K562 (cell line): ENCODE measurements at regions not wholly inside any gene's neighbourhood (a gene's known extent, or its start where the extent isn't known, plus 50 kb on each side); places are given as distances from the start of the nearest gene placed in this dataset.

Experiments used
- CBFA2T2 ChIP-seq: fragments of 450-650 bp; conservative IDR thresholded peaks from 2 replicates; pipeline ENCODE4 v1.6.1; 2017; ENCODE audit warnings: mild to moderate bottlenecking
- CTBP1 ChIP-seq: fragments of 450-650 bp; IDR thresholded peaks from 2 replicates; pipeline ENCODE4 v1.6.1; 2016; ENCODE audit warnings: borderline replicate concordance
- ESRRA ChIP-seq: fragments of 450-650 bp; IDR thresholded peaks from 2 replicates; pipeline ENCODE4 v1.6.1; 2014; ENCODE audit warnings: low read depth, mild to moderate bottlenecking, moderate library complexity, borderline replicate concordance
- EZH2 ChIP-seq: IDR thresholded peaks from 2 replicates; pipeline ENCODE4 v1.6.1; 2012; ENCODE audit warnings: low read depth, mild to moderate bottlenecking, inconsistent platforms, low read length, borderline replicate concordance
- HNRNPLL ChIP-seq: fragments of 200-400 bp; formaldehyde crosslinking; IDR thresholded peaks from 2 replicates; pipeline ENCODE4 v1.6.1; 2017; ENCODE audit warnings: low read length, low read depth, mild to moderate bottlenecking; ENCODE audit not compliant: poor library complexity, severe bottlenecking
- KAT7 ChIP-seq: sonication (generic); formaldehyde crosslinking; IDR thresholded peaks from 2 replicates; pipeline ENCODE4 v1.8.0; 2022; ENCODE audit warnings: missing genetic modification reagents, mild to moderate bottlenecking, borderline replicate concordance
- KDM4B ChIP-seq, 2 experiments: fragments of 450-650 bp in 1 of 2; sonication (generic) in 1 of 2; IDR thresholded peaks; 2 replicates each; pipeline ENCODE4 v1.6.1; 2016 to 2017; ENCODE audit warnings: borderline replicate concordance in 2 of 2, antibody characterized with exemption in 1 of 2, low read depth in 1 of 2, mild to moderate bottlenecking in 1 of 2
- MXI1 ChIP-seq: IDR thresholded peaks from 2 replicates; pipeline ENCODE4 v1.6.1; 2011; ENCODE audit warnings: low read depth, mild to moderate bottlenecking, improper control_type of control experiment, low read length
- NFATC3 ChIP-seq: fragments of 450-650 bp; IDR thresholded peaks from 2 replicates; pipeline ENCODE4 v1.6.1; 2017; ENCODE audit warnings: mild to moderate bottlenecking
- NFIC ChIP-seq: fragments of 450-650 bp; IDR thresholded peaks from 2 replicates; pipeline ENCODE4 v1.6.1; 2017; ENCODE audit warnings: mild to moderate bottlenecking, inconsistent platforms
- NR3C1 ChIP-seq: sonication (generic); formaldehyde crosslinking; IDR thresholded peaks from 2 replicates; pipeline ENCODE4 v1.8.1; 2022; ENCODE audit warnings: missing genetic modification reagents
- ZBTB11 ChIP-seq, 3 experiments: fragments of 200-800 bp in 1 of 3; fragments of 250-450 bp in 1 of 3; fragments of 450-650 bp in 1 of 3; sonication (Bioruptor Pico) in 1 of 3; sonication (Bioruptor generic) in 1 of 3; formaldehyde crosslinking in 1 of 3; IDR thresholded peaks; 2 replicates each; pipeline versions ENCODE4 v1.6.1 to v1.8.0; 2016 to 2022; ENCODE audit warnings: mild to moderate bottlenecking in 2 of 3, missing genetic modification characterization in 2 of 3, missing compliant biosample characterization in 1 of 3, moderate library complexity in 1 of 3
- ZNF12 ChIP-seq: sonication (generic); formaldehyde crosslinking; IDR thresholded peaks from 2 replicates; pipeline ENCODE4 v1.4.0; 2020; ENCODE audit warnings: mild to moderate bottlenecking, missing genetic modification reagents
- ZNF507 ChIP-seq: conservative IDR thresholded peaks from 2 replicates; pipeline ENCODE4 v1.6.1; 2017; ENCODE audit warnings: missing genetic modification characterization, missing compliant biosample characterization
- ZNF583 ChIP-seq: fragments of 250-450 bp; sonication (Bioruptor Pico); IDR thresholded peaks from 2 replicates; pipeline ENCODE4 v1.4.0; 2020
- ZNF695 ChIP-seq: fragments of 450-650 bp; formaldehyde crosslinking; IDR thresholded peaks from 2 replicates; pipeline ENCODE4 v1.4.0; 2020; ENCODE audit warnings: mild to moderate bottlenecking, moderate library complexity
- TF ChIP-seq, protein P1 (sequence below): fragments of 450-650 bp; IDR thresholded peaks from 2 replicates; pipeline ENCODE4 v1.6.1; 2016; ENCODE audit warnings: missing biosample characterization, missing genetic modification characterization
- TF ChIP-seq, protein P2 (sequence below): fragments of 250-450 bp; sonication (Bioruptor Pico); IDR thresholded peaks from 2 replicates; pipeline ENCODE4 v1.8.0; 2022; ENCODE audit warnings: inconsistent platforms, mild to moderate bottlenecking, moderate library complexity, borderline replicate concordance
- TF ChIP-seq, protein P3 (sequence below): fragments of 250-450 bp; sonication (Bioruptor Pico); IDR thresholded peaks from 2 replicates; pipeline ENCODE4 v1.9.0; 2021; ENCODE audit warnings: mild to moderate bottlenecking, inconsistent platforms

DNA sequence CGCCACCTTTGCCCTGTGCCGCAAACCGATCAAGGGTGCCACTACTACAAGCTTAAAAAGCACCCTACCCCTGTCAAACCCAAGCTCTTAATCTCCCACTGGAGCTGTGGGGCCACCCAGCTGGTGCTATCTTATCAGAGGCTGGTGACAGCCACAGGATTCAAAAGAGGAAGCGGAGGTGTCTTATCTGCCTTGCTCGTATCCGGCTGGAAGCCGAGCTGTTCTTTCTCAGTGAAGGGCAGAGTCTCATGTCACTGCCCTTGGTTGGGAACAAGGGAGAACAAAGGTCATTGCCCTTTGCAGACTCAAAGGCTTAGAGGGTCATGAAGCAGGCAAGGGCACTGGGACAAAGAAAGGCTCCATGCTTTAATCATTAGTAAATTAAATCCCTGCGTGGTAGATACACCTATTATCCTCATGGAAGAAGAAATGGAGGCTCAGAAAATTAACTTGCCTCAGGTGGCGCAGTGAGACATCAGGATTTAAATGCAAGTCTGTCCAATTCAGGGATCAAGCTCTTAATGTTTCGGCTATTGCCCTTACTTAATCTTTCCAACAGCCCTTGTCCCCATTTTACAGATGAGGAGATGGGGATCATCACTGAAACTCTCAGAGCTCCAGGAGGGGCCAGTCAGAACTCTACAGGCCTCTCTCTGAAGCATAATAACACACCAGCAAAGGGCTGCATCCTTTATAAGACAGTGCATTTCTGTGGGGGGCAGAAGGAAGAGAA lies 360.0 kb upstream of the PROK2 start (continued):
- no peak for TF ChIP-seq EZH2
- peak; percentile 95 for TF ChIP-seq CTBP1
- TF ChIP-seq ZNF12 (CRISPR knock-in tag): no peak
- no peak for TF ChIP-seq ZNF507
- TF ChIP-seq HNRNPLL: no peak
- peak; percentile 98 for TF ChIP-seq CBFA2T2
- no peak for TF ChIP-seq NFATC3
- peak; percentile 100 for TF ChIP-seq ESRRA
- no peak for TF ChIP-seq KAT7 (CRISPR knock-in tag)
- no peak for TF ChIP-seq MXI1
- no peak for TF ChIP-seq ZNF695 (CRISPR knock-in tag)
- TF ChIP-seq, protein P1, sequence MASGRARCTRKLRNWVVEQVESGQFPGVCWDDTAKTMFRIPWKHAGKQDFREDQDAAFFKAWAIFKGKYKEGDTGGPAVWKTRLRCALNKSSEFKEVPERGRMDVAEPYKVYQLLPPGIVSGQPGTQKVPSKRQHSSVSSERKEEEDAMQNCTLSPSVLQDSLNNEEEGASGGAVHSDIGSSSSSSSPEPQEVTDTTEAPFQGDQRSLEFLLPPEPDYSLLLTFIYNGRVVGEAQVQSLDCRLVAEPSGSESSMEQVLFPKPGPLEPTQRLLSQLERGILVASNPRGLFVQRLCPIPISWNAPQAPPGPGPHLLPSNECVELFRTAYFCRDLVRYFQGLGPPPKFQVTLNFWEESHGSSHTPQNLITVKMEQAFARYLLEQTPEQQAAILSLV (tag): no peak
- TF ChIP-seq ZNF583: peak; percentile 83; the same call in 1 of the 2 replicates
- TF ChIP-seq, protein P2, sequence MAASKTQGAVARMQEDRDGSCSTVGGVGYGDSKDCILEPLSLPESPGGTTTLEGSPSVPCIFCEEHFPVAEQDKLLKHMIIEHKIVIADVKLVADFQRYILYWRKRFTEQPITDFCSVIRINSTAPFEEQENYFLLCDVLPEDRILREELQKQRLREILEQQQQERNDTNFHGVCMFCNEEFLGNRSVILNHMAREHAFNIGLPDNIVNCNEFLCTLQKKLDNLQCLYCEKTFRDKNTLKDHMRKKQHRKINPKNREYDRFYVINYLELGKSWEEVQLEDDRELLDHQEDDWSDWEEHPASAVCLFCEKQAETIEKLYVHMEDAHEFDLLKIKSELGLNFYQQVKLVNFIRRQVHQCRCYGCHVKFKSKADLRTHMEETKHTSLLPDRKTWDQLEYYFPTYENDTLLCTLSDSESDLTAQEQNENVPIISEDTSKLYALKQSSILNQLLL (CRISPR knock-in tag): no peak
- peak; percentile 93 for TF ChIP-seq NFIC
- TF ChIP-seq KDM4B (IDR thresholded peaks at IDR 0.05; ENCODE audit: borderline replicate concordance in 2 of 2, low read depth in 1 of 2): peak in 1 of 2 experiments; percentile 46; a peak in 1 of 4 replicates
- TF ChIP-seq, protein P3, sequence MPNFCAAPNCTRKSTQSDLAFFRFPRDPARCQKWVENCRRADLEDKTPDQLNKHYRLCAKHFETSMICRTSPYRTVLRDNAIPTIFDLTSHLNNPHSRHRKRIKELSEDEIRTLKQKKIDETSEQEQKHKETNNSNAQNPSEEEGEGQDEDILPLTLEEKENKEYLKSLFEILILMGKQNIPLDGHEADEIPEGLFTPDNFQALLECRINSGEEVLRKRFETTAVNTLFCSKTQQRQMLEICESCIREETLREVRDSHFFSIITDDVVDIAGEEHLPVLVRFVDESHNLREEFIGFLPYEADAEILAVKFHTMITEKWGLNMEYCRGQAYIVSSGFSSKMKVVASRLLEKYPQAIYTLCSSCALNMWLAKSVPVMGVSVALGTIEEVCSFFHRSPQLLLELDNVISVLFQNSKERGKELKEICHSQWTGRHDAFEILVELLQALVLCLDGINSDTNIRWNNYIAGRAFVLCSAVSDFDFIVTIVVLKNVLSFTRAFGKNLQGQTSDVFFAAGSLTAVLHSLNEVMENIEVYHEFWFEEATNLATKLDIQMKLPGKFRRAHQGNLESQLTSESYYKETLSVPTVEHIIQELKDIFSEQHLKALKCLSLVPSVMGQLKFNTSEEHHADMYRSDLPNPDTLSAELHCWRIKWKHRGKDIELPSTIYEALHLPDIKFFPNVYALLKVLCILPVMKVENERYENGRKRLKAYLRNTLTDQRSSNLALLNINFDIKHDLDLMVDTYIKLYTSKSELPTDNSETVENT (CRISPR knock-in tag): no peak
- no peak for TF ChIP-seq NR3C1 (CRISPR knock-in tag)
- peak in 1 of 3 experiments; percentile 69; a peak in 2 of 6 replicates for TF ChIP-seq ZBTB11 (CRISPR knock-in tag; IDR thresholded peaks at IDR 0.05)
